ENCODE measurements at regions not wholly inside any gene's neighbourhood (a gene's known extent, or its start where the extent isn't known, plus 50 kb on each side); places are given as distances from the start of the nearest gene placed in this dataset.

- no peaks in the 10 kb centered on the region for H4K20me1 ChIP-seq (ENCODE audit: control insufficient read depth, insufficient read depth)
- H2AFZ ChIP-seq (ENCODE audit: control insufficient read depth, low read depth, low read length), result no peak overlapping the region
- in situ Hi-C loops (cut with MboI), result no loop called here
- no peak overlapping the region for H3K9ac ChIP-seq (ENCODE audit: control insufficient read depth, insufficient read depth, low read length)
- FAIRE-seq, result no peak
- H3K4me3 ChIP-seq, result no peak overlapping the region
- no peaks in the 10 kb centered on the region for H3K36me3 ChIP-seq (ENCODE audit: control insufficient read depth in 2 of 2, insufficient read depth in 2 of 2, low read length in 1 of 2)
- ChIA-PET CTCF (no interaction called here), SMC1A (ENCODE audit: uncharacterized antibody, unreplicated experiment) (no interaction called here), RAD21 (ENCODE audit: unreplicated experiment) (no interaction called here), POLR2A (no interaction called here)
- WGBS (ENCODE audit: insufficient coverage, insufficient replicate concordance, low lambda C conversion rate, missing lambda C conversion rate), result 28% methylated on average over 4 of the region's 4 CpGs
- H3K4me2 ChIP-seq (ENCODE audit: control insufficient read depth, insufficient read depth), result no peak overlapping the region
- intact Hi-C loops (cut with micrococcal nuclease; ENCODE audit: unreplicated experiment), result no loop called here
- H3K79me2 ChIP-seq (ENCODE audit: control insufficient read depth, insufficient read depth, low read length), result no peaks in the 10 kb centered on the region
- H3K27ac ChIP-seq (ENCODE audit: control insufficient read depth, insufficient read depth), result no peak overlapping the region
- H3K4me1 ChIP-seq (ENCODE audit: control insufficient read depth, insufficient read depth, low read length), result no peaks in the 10 kb centered on the region
- TF ChIP-seq ZBTB4 (CRISPR knock-in tag; IDR thresholded peaks at IDR 0.05), result no peak
- TF ChIP-seq ETV6 (conservative IDR thresholded peaks at IDR 0.05 in 1 of 2, IDR thresholded peaks at IDR 0.05 in 1 of 2; ENCODE audit: borderline replicate concordance in 1 of 2, low read depth in 1 of 2), result no peak
- no peak for TF ChIP-seq TCF12 (IDR thresholded peaks at IDR 0.05; ENCODE audit: low read depth, low read length)
- no peak for TF ChIP-seq USF2 (IDR thresholded peaks at IDR 0.05; ENCODE audit: borderline replicate concordance, low read depth, low read length)
- TF ChIP-seq SREBF2 (IDR thresholded peaks at IDR 0.05; ENCODE audit: low read length), result no peak
- no peak for TF ChIP-seq HDGF (IDR thresholded peaks at IDR 0.05)
- TF ChIP-seq ZBED1 (IDR thresholded peaks at IDR 0.05; ENCODE audit: borderline replicate concordance), result no peak
- no peak for TF ChIP-seq E2F4 (IDR thresholded peaks at IDR 0.05; ENCODE audit: low read depth, low read length)
- no peak for TF ChIP-seq NKRF (conservative IDR thresholded peaks at IDR 0.05)
- no peak for TF ChIP-seq RB1 (IDR thresholded peaks at IDR 0.05; ENCODE audit: borderline replicate concordance)
- TF ChIP-seq SREBF1 (IDR thresholded peaks at IDR 0.05; ENCODE audit: low read length), result no peak
- no peak for TF ChIP-seq CREM (IDR thresholded peaks at IDR 0.05; ENCODE audit: low read depth)
- no peak for TF ChIP-seq CHD4 (IDR thresholded peaks at IDR 0.05)
- no peak for TF ChIP-seq MTA3 (IDR thresholded peaks at IDR 0.05; ENCODE audit: borderline replicate concordance, low read length)
- no peak for DNase-seq (ENCODE audit: low read depth, low spot score)
- H3K27me3 ChIP-seq (replicated peaks in 1 of 2; ENCODE audit: control insufficient read depth in 2 of 2, insufficient read depth in 2 of 2, low read length in 1 of 2), result no peaks in the 10 kb centered on the region
- no peaks in the 10 kb centered on the region for H3K9me3 ChIP-seq (replicated peaks; ENCODE audit: control insufficient read depth, insufficient read depth, low read length)
- BruUV-seq (replicated peaks), result no TSS peak
- ATAC-seq, result no peak
Observed at GRCh38 chr7:91416155-91416865, 152.1 kb downstream of the FZD1 start.
